ENCODE measurements at regions not wholly inside any gene's neighbourhood (a gene's known extent, or its start where the extent isn't known, plus 50 kb on each side); places are given as distances from the start of the nearest gene placed in this dataset.

DNA sequence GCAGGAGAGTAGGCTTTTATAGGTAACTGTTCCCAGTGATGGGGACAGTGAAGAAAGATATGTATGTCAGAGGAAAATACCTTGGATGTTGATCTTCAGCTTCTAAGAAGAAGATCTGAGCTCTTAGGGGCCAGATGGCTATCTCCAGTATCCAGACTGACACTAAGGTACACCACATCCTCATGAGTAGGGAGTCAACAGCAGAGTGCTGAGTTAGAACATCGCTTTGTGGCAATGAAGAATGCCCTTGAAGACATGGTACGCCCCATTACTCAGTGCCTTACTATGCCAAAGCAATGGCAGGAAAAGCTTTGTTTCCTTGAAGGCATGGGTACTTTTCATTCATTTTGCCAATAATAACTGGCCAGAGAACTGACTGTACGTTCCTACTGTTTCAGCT, 263.7 kb downstream of the CEMIP2 start:
- no peak for DNase-seq

DNA sequence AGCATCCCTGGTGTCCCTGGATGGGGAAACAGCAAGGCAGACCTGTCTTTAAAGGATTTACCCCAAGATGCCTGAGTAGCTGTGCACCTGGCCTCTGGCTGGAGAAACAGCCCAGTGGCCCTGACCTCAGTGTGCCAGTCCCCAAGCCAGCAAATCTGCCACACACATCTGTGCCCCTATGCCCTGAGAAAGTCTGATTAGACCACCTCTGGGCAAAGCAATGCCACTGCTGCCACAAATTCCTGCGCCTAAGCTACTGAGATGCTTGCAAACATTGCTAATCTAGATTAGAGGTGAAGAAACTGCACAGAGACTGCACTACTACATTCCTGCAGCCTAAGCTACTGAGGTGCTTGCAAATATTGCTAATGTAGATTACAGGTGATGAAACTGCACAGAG, 269.6 kb downstream of the CEMIP2 start:
- DNase-seq, result no peak

DNA sequence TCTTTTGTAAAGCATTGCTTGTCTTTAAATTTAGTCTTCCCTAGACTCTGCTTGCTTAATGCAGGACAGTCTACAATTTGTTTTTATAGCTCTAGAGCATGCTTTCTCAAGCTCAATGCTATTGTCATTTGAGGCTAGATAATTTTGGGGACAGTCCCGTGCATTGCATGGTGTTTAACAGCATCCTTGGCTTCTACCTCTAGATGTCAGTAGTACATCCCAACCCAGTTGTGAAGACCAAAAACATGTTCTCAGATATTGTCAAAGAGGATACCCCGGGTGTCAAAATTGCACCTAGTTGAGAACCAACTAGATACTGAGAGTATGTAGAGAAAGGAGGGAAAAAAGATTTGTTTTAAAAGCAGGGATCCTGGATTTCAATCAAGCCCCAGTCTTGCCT, 277.5 kb downstream of the CEMIP2 start:
- DNase-seq, result no peak

DNA sequence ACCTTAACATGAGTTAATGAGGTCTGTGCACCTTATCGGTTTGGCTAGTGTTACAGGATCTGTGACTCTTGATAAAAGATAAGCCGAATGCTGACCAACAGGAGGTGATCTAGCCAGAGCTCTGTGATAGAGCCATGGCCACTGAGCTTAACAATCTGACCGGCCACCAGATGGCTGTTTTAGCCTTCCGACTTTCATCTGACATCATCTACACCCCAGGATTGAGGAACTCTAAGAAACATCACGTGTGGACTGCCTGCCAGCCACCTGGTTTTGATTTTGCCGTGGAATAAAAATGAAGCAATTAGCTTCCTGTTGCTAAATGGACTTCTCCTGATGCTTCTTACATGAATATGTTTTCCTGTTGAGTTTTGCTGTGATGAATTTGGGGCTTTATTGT, 281.3 kb downstream of the CEMIP2 start:
- DNase-seq, result no peak

DNA sequence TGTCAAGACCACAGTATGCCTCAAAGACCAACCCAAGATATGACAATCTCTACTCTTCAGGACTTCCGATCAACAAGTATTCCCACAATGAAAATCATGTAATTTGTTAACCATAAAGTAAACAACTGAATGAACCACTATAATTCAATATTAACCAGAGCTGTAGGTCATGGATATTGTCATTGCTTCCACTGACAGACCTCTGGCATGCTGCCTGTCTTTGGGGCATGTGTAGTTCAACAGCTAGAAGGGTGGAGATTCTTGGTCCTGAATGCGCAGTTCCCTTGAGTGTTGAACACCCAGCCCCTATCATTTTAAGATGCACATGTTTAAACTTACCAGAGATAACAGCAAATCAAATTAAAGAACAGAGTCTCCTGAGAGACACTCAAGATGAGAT, 283.0 kb downstream of the CEMIP2 start:
- no peak for DNase-seq

DNA sequence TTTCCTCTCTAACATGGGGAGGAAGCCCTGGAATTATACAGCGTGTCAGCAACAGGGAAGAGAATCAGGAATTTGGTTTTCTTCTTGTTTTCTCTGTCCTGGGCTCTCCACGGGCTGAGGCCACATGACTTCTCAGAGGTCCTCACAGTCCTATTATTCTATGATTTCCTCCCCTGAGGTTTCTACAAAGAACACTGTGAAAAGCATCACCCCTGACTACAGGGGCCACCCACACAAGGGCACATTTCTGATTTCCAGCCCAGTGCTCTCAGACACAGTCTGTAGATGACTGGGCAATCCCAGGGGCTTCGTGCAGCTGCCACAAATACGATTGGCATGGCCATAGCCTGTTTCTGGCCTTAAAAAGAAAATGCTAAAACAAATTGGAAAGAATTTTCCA, 284.9 kb downstream of the CEMIP2 start:
- no peak for DNase-seq

DNA sequence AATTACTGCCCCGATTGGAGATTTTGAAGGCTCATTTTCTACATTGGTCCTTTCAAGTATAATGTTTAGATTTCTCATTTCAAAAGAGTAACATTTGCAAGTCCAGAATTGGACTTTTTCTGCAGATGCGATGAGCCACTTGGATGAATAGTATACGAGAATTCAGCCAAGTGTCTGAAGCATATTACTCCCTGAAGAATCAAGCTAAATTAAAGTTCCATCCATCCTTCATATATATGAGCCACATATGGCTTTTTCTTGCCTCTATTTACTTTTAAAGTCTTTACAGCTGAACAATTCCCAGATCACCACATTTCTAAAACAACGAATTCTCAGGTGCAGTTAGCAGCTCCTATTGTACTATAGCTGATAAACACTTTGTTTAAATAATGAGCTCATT, 288.7 kb downstream of the CEMIP2 start:
- no peak for DNase-seq

DNA sequence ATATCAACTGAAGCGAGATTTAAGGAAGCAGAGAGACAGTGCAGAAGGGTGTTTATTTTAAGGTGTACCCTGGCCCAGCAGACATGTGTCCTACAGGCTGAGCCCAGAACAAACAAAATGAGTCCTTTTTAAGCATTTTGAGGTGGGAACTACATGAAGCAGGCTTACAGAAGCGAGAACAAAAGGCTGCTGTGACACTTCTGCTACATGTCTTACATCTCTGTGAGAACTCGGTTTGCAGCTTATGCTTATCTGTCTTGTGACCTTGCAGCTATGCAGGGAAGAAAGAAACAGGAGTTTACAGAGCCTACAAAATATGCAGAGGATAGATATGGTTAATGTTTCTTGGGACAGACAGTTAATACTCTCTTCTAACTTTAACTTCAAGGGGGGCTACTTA, 295.9 kb downstream of the CEMIP2 start:
- DNase-seq, result no peak

DNA sequence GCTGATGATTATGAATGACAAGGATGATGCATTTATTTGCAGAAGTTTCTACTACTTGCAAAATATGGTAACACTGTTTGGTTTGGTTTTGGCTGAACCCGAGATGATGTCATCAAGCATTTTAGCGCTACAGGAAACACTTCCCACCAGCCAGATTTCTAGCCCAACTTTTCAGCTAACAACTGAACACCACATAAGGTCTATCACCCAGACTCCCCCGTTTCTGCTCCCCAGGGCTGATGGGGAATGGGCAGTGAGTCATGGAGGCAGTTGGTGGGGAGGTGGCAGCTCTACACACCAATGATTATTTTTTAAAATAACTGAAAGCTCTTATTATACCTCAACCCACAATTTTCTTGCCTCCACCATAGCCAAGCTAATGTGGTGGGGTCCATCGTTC, 302.9 kb downstream of the CEMIP2 start:
- DNase-seq, result no peak

DNA sequence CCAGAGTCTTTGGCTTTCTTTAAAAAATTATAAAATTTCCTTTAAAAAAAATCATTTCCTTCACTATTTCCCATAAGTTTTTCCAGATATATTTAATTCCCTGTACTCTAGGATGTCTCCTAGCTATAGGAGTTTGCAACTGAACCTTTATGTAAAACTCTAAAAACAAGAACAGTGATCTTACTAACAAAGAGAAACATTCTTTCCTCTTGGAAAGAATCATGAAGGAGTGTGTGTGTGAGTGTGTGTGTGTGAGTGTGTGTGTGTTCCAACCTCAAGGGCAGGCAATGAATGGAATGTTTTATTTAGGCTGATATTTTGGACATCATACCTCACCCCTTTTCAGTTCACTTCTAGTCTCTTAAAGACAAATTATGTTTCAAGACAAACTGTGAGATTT, 309.2 kb downstream of the CEMIP2 start:
- no peak for DNase-seq

DNA sequence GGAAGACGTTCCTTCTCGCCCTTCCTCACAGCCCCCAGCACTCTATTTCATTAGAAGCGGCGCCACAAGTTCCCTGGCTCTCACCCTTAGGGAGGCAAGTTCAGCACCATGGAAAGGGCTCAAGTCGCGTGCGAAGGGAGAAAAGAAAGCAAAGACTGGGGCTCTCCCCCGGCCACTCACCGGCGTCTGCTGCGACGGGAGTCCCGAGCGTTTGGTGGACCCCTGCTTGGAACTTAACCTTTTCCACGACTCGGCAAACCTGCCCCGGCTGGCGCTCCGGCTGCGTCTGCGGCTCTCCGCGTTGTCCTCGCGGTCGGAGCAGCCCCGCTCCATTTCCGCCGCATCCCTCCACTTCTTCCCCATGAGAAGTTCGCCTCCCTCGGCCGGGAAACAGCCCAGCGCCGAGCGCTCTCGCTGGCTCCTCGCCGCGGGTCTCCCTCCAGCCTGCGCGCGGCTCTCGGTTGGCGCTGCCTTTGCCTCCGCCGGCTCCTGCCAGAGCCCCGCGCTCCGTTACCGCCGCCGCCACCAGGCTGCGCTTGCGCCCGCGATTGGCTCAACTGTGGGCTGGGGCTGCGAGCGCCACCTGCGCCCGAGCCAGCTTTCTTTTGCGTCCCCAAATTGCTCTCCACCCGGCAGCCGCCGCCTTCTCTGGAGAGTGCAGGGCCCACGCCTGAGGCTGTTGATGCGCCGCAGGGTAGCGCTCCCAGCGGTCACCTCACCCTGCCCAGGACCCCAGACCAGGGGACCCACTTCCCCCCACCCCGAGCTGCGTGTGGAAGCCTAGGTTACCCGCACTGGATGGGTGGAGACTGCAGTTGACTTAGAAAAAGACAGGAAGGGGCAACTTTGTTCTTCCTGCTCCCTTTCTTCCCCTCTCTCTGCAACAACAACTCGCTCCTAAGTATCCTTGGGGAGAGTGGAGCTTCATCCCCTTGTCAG, 321.6 kb downstream of the CEMIP2 start:
- peak; percentile 59 for DNase-seq

DNA sequence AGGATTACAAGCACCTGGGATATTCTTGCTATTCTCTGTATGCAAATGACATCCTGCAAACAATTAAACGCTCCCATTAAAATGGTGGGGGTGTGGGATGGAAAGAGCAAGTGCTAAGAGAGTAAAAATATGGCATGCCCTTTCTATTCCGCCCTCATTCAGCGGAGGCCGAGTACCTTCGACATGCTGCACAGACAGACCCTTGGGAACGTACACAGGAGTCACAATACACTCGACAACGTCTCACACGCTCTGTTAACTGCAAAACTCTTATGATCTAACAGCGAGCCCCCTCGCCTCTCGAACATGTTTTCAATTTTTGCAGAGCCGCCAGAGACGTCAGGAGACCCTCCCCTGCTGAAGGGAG, 322.2 kb downstream of the CEMIP2 start:
- DNase-seq, result no peak

DNA sequence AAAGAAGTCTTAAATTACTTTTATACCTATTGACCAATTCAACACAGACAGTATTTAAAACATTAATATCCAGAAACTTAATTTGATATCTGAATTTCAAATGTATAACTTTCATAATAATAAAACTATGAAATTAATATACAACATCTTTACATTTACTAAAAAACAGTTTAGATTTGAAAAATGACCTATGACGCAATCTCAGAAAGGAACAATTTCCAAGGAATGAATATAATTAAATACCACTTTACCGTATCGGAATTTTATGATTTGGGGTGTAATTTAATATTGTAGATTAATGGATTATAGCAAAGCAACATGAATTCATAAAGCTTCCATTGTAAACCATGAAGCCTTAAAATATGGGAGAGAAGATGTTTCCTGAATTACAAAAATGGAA, 321.5 kb upstream of the TRPM3 start:
- no peak for DNase-seq

DNA sequence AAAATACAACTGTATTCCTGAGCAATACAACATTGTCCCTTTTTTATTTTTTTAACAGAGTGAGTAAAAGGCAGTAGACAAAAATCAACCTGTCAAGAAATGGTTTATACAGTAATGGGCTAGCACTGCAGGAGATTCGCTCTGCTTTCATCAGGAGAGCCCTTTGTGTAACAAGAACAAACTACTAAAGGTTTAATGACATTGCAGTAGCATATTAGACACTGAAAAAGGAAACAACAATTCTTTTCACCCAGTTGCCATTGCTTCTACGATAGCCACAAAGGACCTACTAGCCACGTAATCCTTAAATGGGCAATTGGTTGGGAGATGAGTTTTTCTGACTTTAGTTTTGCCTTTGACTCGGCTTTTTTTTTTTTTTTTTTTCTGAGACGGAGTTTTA, 319.8 kb upstream of the TRPM3 start:
- no peak for DNase-seq

DNA sequence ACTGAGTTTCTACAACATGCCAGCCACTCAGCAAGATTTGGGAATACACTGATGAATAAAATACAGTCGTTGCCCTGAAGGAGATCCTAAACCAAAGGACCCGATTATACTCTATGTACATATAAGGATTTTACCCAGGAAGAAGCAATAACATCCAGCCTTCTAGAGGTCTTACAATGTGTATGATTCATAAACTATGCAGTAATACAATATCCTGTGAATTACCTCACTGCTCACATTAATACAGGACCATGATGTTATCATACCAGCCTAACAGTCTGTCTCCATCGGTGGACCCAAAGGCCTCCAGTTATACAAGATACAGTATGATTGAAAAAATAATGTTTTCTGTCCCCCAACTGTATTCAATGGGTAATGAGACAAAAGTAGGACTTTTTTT, 310.5 kb upstream of the TRPM3 start:
- no peak for DNase-seq

DNA sequence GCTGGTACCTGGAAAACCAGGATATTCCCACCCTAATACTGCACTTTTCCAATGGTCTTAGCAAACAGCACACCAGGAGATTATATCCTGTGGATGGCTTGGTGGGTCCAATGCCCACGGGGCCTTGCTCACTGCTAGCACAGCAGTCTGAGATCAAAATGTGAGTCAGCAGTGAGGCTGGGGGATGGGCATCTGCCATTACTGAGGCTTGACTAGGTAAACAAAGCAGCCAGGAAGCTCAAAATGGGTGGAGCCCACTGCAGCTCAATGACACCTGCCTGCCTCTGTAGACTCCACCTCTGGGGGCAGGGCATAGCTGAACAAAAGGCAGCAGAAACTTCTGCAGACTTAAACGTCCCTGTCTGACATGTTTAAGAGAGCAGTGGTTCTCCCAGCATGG, 285.9 kb upstream of the TRPM3 start:
- peak; percentile 1 for DNase-seq

DNA sequence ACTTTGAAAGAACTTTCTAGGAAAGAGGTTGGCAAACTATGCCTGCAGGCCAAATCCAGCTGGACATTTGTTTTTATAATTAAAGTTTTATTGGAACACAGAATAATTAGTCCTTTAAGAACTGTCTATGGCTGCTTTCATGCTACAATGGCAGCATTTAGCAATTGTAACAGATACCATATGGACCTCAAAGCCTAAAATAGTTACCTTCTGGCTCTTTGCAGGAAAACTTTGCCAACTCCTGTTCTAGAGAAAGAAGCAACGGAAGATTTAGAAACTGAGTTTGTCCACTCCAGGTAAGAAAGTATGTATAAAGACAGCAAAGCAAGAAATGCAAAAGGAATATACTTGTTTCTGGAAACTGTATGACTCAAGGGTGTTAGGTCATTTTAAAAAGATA, 281.7 kb upstream of the TRPM3 start:
- no peak for DNase-seq

DNA sequence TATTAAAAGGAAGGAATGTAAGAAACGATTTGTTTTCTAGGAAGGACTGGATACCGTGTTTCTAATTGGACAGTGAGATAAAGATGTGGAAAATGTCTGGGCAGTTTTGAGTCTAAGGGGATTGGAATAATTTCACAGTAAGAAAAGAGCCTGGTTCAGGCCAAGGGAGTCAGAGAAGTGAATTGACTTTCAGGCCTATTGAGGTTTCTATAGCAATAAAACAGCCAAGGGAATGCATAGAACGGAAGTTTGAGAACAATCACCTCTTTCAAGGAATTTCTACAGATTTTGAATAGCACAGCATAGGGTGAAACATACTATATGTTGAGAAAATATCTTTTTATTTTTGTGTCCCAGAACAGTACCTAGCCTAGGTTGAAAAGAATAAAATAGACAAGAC, 271.6 kb upstream of the TRPM3 start:
- no peak for DNase-seq

DNA sequence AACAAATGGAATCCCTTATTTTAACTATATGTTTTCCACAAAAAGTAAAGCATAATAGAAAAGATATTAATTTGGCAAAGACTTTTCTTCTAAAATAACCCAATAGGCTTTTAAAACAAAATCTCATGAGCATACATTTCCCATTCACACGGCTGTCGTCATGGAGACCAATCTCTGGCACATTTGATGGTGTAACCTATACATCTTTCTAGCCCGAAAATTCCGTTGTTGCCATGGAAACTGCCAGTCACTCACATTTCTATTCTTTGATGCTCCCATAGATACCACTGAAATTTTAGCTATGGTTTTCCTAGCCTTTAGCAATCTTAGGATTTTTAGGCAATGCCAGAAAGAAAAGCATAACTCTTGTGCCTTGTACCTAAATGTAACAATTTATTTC, 262.9 kb upstream of the TRPM3 start:
- DNase-seq, result no peak

DNA sequence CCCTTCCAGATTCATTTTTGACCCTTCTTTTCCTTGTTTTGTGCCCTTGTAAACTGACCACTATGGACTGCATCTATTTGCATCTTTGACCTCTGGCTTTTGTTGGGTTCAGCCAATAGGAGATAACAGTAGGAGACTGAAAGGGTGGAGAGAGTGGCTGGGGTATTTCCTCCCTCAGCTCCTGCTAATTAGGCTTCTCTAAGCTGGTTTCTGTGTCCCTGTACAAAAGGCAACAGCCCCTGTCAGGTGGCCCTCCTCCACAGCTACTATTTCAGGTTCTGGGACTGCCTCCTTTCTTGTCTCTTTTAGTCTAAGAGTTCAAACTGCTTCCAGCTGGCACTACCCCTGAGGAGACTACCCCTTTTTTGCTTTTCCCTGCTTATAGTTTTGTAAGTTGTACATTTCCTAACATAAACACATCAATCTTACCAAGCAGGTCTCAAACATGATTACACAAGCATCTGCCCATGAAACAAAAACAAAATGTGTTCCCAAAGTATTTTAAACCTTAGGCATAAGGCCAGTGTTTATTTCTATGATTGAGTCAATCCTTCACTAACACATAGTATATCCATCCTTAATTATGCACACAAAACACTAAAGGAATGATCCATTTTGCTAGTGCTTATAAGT, 262.0 kb upstream of the TRPM3 start:
- no peak for DNase-seq

DNA sequence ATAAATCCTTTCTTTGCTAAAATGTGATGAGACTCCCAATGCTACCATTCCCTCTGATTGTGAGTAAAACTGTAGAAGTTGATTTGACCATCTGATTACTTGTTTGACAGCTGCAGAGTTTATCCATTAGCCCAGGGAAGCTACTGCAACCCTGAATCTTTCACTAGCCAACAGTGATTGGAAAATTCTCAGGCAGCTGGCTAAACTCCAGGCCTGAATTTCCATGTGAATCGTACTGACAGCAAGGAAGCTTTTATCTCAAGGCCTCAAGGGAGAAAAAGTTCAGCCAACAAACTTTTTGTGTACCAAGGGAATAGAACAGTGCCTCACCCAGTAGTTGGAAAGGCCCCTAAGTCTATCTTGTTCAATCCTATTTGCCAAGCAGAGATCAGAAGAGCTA, 246.7 kb upstream of the TRPM3 start:
- DNase-seq, result no peak

DNA sequence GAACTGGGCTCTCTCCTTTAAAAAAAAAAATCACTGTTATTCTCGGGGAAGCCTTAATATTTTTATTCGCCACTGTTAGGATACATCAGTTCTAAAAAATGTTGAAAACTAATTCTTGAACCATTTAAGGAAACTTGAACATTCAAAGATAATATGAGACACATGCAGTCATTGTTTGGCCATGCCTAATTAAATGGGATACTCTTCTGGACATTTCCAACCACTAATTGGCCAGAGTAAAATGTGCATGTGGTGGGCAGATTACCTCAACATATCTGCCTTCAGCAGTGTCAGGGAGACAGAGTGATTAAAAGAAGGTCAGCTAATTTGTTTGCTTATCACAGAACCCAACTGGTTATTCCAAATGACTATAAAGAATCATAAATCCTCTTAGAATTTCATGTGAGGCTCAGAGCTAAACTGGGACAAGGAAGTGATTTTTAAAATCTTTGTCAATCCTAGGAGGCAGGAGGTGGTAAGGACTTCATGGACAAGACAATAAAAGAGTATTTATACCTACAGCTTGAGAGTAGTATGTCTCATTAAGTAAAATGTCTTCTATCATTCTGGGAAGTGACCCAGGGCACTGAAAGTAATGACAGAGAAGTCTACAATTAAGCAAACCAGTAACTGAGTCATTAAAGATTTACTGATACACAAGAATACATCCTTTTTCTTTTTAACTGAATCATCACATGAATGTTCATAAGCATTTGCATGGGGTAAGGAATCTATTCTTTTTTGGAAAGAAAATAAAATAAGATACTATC, 242.9 kb upstream of the TRPM3 start:
- no peak for DNase-seq

DNA sequence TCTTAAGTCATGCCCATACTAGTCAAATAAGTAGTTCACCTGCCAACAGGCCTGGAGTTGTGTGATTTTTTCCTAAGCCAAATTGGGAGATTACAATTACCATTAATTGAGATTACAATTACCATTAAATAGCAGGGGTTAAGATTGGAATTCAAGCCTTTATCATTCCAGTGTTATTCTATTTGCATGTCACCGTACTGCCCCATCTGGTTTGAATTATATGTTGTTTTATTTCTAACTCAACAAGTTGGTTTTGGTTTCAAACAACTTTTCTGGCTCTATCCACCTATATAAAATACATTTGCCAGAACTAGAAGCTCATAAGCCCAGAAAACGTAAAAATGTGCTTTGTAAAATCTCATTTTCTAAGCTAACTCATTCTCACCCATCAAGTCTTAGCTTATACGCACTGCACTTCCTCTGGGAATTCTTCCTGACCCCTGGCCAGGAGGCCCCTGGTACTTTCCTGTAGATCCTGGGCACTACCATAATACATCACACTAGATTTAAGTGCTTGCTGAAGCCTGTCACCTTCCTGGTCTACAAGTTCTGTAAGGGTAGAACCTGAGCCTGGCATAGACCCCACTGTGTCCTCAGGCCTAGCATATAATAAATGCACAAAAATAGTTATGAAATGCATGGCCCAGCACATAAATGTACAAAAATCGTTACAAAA, 242.0 kb upstream of the TRPM3 start:
- DNase-seq, result no peak
